ENCODE measurements at regions not wholly inside any gene's neighbourhood (a gene's known extent, or its start where the extent isn't known, plus 50 kb on each side); places are given as distances from the start of the nearest gene placed in this dataset.

DNA sequence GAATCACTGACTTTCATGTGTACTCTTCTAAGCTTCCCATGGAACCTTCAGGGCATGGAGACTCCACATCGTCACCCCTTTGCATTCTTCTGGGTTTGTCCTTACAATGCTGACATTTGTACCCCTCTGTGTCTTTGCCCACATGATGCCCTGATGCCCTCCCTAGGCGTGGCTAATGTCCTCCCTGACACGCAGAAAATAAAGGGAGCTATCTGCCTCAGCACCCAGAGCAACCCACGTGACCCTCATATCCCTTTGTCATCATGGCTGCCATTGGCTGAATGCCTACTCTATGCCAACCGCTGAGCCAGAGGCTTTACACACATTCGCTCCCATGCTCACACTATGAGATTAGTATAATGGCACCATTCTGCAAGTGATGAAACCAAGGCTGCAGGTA, 86.4 kb upstream of the KLHL29 start:
- TF ChIP-seq, protein P1, sequence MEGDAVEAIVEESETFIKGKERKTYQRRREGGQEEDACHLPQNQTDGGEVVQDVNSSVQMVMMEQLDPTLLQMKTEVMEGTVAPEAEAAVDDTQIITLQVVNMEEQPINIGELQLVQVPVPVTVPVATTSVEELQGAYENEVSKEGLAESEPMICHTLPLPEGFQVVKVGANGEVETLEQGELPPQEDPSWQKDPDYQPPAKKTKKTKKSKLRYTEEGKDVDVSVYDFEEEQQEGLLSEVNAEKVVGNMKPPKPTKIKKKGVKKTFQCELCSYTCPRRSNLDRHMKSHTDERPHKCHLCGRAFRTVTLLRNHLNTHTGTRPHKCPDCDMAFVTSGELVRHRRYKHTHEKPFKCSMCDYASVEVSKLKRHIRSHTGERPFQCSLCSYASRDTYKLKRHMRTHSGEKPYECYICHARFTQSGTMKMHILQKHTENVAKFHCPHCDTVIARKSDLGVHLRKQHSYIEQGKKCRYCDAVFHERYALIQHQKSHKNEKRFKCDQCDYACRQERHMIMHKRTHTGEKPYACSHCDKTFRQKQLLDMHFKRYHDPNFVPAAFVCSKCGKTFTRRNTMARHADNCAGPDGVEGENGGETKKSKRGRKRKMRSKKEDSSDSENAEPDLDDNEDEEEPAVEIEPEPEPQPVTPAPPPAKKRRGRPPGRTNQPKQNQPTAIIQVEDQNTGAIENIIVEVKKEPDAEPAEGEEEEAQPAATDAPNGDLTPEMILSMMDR (IDR thresholded peaks at IDR 0.05) = no peak
- TF ChIP-seq POLR2A (IDR thresholded peaks at IDR 0.05) (no peak), EP300 (IDR thresholded peaks at IDR 0.05) (no peak)

Data from ovary (tissue), 3 donors.